ENCODE measurements at regions not wholly inside any gene's neighbourhood (a gene's known extent, or its start where the extent isn't known, plus 50 kb on each side); places are given as distances from the start of the nearest gene placed in this dataset.

DNA sequence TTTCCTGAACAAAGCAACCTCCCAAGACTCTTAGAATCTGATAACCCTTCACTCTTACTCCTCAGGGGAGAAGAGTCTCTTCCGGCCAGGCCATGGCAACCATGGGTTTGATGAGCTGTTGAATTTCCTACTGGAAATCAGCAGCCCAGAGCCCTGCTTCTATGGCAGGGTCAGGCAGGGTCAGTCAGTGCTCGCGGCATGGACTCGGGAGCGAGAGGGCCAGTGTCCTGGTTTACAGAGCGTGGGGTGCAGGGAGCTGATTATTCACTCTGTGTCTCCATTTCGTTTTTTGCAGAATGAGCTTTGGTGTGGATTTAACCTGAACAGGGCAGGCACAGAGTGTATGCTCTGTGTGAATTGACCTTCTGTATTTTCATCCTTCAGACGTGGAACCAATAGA, 340.6 kb upstream of the SFSWAP start:
- Histone ChIP-seq H3K4me1 (no peaks in the 10 kb centered on the region), H3K27ac (no peak overlapping the region), H3K9me3 (no peaks in the 10 kb centered on the region), H3K27me3 (peaks cover 0 to 17% of the 10 kb centered on the region in 2 donors), H3K36me3 (no peaks in the 10 kb centered on the region), H3K4me3 (no peak overlapping the region)
- TF ChIP-seq, protein P1, sequence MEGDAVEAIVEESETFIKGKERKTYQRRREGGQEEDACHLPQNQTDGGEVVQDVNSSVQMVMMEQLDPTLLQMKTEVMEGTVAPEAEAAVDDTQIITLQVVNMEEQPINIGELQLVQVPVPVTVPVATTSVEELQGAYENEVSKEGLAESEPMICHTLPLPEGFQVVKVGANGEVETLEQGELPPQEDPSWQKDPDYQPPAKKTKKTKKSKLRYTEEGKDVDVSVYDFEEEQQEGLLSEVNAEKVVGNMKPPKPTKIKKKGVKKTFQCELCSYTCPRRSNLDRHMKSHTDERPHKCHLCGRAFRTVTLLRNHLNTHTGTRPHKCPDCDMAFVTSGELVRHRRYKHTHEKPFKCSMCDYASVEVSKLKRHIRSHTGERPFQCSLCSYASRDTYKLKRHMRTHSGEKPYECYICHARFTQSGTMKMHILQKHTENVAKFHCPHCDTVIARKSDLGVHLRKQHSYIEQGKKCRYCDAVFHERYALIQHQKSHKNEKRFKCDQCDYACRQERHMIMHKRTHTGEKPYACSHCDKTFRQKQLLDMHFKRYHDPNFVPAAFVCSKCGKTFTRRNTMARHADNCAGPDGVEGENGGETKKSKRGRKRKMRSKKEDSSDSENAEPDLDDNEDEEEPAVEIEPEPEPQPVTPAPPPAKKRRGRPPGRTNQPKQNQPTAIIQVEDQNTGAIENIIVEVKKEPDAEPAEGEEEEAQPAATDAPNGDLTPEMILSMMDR (IDR thresholded peaks at IDR 0.05) = no peak
- DNase-seq = peak in 1 of 2 donors; percentile 28
- intact Hi-C loops (cut with DNase I; ENCODE audit: low total_unique reads) = no loop called here

DNA sequence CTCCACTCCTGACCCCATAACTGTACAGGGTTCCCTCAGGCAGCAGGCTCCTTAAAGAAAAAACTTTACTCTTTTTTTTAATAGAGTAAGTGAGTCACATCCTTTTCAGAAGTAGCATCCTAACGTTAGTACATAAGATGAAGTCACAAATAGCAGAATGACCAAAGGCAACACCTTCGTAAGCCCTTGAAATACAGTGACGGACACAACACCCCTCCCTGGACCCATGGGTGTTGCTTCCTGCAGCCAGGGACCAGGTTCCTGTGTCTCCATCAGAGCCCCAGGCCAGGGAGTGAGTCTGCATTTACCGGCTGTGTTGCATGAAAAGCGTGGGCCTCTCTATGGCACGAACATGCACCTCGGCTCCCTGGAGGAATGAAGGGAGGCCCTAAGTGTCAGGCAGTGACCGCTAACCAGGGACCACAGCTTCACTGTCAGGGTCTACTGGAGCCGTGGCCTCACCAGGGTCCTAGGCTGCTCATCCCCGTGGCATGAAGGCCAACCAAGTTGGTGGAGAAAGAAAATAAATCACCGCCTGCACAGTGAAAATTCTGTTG, 340.0 kb upstream of the SFSWAP start:
- H3K27ac ChIP-seq = no peak overlapping the region
- no peaks in the 10 kb centered on the region for H3K9me3 ChIP-seq
- intact Hi-C loops (cut with DNase I; ENCODE audit: low total_unique reads) = no loop called here
- H3K4me1 ChIP-seq = no peaks in the 10 kb centered on the region
- no peaks in the 10 kb centered on the region for H3K36me3 ChIP-seq
- peaks cover 0 to 15% of the 10 kb centered on the region in 2 donors for H3K27me3 ChIP-seq
- TF ChIP-seq, protein P1 (IDR thresholded peaks at IDR 0.05) = no peak
- no peak overlapping the region for H3K4me3 ChIP-seq
- DNase-seq = peak in 1 of 2 donors; percentile 27

DNA sequence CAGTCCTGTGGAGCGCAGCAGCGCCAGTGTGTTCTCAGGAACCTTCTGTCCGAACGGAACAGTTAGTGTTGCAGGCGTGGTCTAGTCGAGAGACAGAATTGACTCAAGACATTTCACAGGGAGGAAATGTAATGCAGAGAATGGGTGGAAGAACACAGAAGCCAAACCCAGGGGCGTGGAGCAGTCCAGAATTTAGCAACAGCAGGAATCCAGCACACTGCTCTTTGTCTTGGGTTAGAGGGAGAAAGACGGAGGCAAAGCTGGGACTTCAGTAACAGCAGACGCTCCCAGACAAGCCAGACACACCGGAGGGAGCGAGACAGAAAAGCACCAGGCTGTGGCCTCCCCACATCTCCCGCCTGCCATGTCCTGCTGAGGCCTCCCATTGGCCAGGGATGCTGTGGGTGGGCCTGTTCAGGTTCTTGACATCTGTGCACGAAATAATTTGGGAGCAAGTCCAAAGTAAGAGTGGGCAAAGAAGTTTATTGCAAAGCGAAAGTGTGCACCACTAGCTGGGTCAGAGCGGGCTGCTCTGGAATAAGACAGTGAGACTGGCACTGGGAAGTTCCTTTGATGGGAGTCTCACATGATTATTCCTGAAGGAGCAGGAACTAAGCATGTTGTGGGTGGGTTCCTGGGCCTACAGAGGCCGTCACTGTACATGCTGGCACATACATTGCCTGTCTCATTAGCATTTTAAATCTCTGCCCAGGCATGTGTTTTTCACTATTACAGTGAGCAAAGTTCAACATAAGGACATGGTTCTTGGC, 339.3 kb upstream of the SFSWAP start:
- no peaks in the 10 kb centered on the region for H3K4me1 ChIP-seq
- no peaks in the 10 kb centered on the region for H3K36me3 ChIP-seq
- H3K27ac ChIP-seq = no peak overlapping the region
- peaks cover 0 to 12% of the 10 kb centered on the region in 2 donors for H3K27me3 ChIP-seq
- H3K9me3 ChIP-seq = no peaks in the 10 kb centered on the region
- TF ChIP-seq, protein P1 (IDR thresholded peaks at IDR 0.05) = no peak
- intact Hi-C loops (cut with DNase I; ENCODE audit: low total_unique reads) = no loop called here
- peak in 1 of 2 donors; percentile 21 for DNase-seq
- no peak overlapping the region for H3K4me3 ChIP-seq

DNA sequence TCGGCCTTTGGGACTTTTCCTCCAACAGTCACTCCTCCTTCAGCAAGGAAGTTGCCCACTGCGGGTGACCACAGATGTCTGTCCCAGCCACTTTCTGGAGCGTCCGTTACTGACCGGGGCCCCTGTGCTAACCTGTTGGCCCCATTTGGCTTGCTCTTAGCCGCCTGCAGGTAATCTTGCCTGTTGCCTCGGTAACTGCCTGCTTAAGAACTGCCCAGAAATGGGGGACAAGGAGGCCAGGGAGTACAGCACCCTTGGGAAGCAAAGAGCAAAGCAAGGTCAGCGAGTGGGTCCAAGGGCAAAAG, 338.8 kb upstream of the SFSWAP start:
- Histone ChIP-seq H3K27me3 (peaks cover 0 to 10% of the 10 kb centered on the region in 2 donors), H3K27ac (no peak overlapping the region), H3K4me1 (no peaks in the 10 kb centered on the region), H3K4me3 (no peak overlapping the region), H3K36me3 (no peaks in the 10 kb centered on the region), H3K9me3 (no peaks in the 10 kb centered on the region)
- intact Hi-C loops (cut with DNase I; ENCODE audit: low total_unique reads) = no loop called here
- TF ChIP-seq, protein P1 (IDR thresholded peaks at IDR 0.05) = no peak
- DNase-seq = peak in 1 of 2 donors; percentile 42

DNA sequence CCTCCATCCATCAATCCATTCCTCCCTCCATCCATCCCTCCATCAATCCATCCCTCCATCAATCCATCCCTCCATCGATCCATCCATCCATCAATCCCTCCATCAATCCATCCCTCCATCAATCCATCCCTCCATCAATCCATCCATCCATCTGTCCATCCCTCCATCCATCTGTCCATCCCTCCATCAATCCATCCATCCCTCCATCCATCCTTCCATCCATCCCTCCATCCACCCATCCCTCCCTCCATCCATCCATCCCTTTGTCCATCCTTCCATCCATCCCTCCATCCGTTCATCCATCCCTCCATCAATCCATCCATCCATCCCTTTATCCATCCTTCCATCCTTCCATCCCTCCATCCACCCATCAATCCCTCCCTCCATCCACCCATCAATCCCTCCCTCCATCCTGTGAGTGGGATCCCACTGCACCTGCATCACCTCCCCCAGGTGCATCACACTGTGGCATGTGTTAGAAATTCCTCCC, 338.1 kb upstream of the SFSWAP start:
- Histone ChIP-seq H3K4me1 (no peaks in the 10 kb centered on the region), H3K27ac (no peak overlapping the region), H3K36me3 (no peaks in the 10 kb centered on the region), H3K9me3 (no peaks in the 10 kb centered on the region), H3K27me3 (peaks cover 0 to 5% of the 10 kb centered on the region in 2 donors), H3K4me3 (no peak overlapping the region)
- intact Hi-C loops (cut with DNase I; ENCODE audit: low total_unique reads) = no loop called here
- no peak for DNase-seq
- TF ChIP-seq, protein P1 (IDR thresholded peaks at IDR 0.05) = no peak
